Stimulated activated naive B cell treated with anti-CD40 and anti-IgM and Interleukin-4, amounts not matched to agents 10 μg/mL and 1 μg/mL and 100 μg/mL, for 72 hours (primary cell): ENCODE measurements at regions not wholly inside any gene's neighbourhood (a gene's known extent, or its start where the extent isn't known, plus 50 kb on each side); places are given as distances from the start of the nearest gene placed in this dataset.
"Not testable (repeated sequence)": the region's sequence is repeated elsewhere in the genome, so short reads cannot be mapped to it uniquely, and the experiment has no call there.

ENCODE experiments used
- ATAC-seq, 2 donors: fragments of 150-1000 bp; cut with Tn5 transposase; replicated peaks; 2 replicates each; pipeline ENCODE4 v1.10.0; 2021; ENCODE audit warnings: moderate library complexity in 1 of 2
- DNase-seq: peaks from one replicate; pipeline ENCODE4 v3.0.0; 2021
- H3K27ac Mint-ChIP-seq: one replicate; pipeline ENCODE4 v1.8.0; 2022; ENCODE audit warnings: mild to moderate bottlenecking, mixed read lengths
- H3K27me3 Mint-ChIP-seq, 2 donors: one replicate each; pipeline ENCODE4 v1.8.0; 2022; ENCODE audit warnings: mixed read lengths in 2 of 2
- H3K36me3 Mint-ChIP-seq, 2 donors: one replicate each; pipeline ENCODE4 v1.8.0; 2022; ENCODE audit warnings: mixed read lengths in 2 of 2, mild to moderate bottlenecking in 1 of 2
- H3K4me1 Mint-ChIP-seq, 2 donors: one replicate each; pipeline ENCODE4 v1.8.0; 2022; ENCODE audit warnings: mixed read lengths in 2 of 2, mild to moderate bottlenecking in 1 of 2
- H3K4me3 Mint-ChIP-seq, 2 donors: one replicate each; pipeline ENCODE4 v1.8.0; 2022; ENCODE audit warnings: mild to moderate bottlenecking in 2 of 2, mixed read lengths in 2 of 2, moderate library complexity in 1 of 2
- H3K9me3 Mint-ChIP-seq, 2 donors: one replicate each; pipeline ENCODE4 v1.8.0; 2022; ENCODE audit warnings: mixed read lengths in 2 of 2, mild to moderate bottlenecking in 1 of 2

- not testable (repeated sequence) for DNase-seq, H3K36me3 Mint-ChIP-seq
These were observed 504.2 kb upstream of the FANCL start for GRCh38 chr2:58745334-58745733.

GRCh38 chr2:58740426-58740825, 499.3 kb upstream of the FANCL start:
- no peaks in the 10 kb centered on the region for H3K36me3 Mint-ChIP-seq
- ATAC-seq (peak in 1 of 2 donors; percentile 34), DNase-seq (no peak)
- peaks cover 0 to 3% of the 10 kb centered on the region in 2 donors for H3K4me1 Mint-ChIP-seq
- no peak overlapping the region for H3K4me3 Mint-ChIP-seq
- no peak overlapping the region for H3K27ac Mint-ChIP-seq
- H3K27me3 Mint-ChIP-seq: peaks cover 0 to 8% of the 10 kb centered on the region in 2 donors
- H3K9me3 Mint-ChIP-seq: peaks cover 4 to 7% of the 10 kb centered on the region in 2 donors

More at GRCh38 chr2:58745334-58745733, 504.2 kb upstream of the FANCL start:
- not testable (repeated sequence) for H3K27ac Mint-ChIP-seq, H3K27me3 Mint-ChIP-seq, H3K4me1 Mint-ChIP-seq, ATAC-seq, H3K9me3 Mint-ChIP-seq, H3K4me3 Mint-ChIP-seq

GRCh38 chr2:58739033-58739432, 497.9 kb upstream of the FANCL start:
- Mint-ChIP-seq H3K4me3 (no peak overlapping the region), H3K27ac (no peak overlapping the region), H3K4me1 (peaks cover 0 to 3% of the 10 kb centered on the region in 2 donors), H3K9me3 (peaks cover 0 to 3% of the 10 kb centered on the region in 2 donors), H3K27me3 (peaks cover 0 to 8% of the 10 kb centered on the region in 2 donors), H3K36me3 (no peaks in the 10 kb centered on the region)
- no peak for DNase-seq
- ATAC-seq: no peak

- H3K9me3 Mint-ChIP-seq: no peaks in the 10 kb centered on the region
- H3K27ac Mint-ChIP-seq: no peak overlapping the region
- H3K27me3 Mint-ChIP-seq: peaks cover 0 to 8% of the 10 kb centered on the region in 2 donors
- DNase-seq (no peak), ATAC-seq (no peak)
- H3K36me3 Mint-ChIP-seq: no peaks in the 10 kb centered on the region
- no peak overlapping the region for H3K4me3 Mint-ChIP-seq
- H3K4me1 Mint-ChIP-seq: peaks cover 7 to 9% of the 10 kb centered on the region in 2 donors
These were observed 493.2 kb upstream of the FANCL start for GRCh38 chr2:58734365-58734764.

- Mint-ChIP-seq H3K9me3 (no peaks in the 10 kb centered on the region), H3K27ac (no peak overlapping the region), H3K4me3 (no peak overlapping the region), H3K36me3 (no peaks in the 10 kb centered on the region), H3K27me3 (peaks cover 0 to 6% of the 10 kb centered on the region in 2 donors), H3K4me1 (peaks cover 7 to 9% of the 10 kb centered on the region in 2 donors)
- no peak for DNase-seq
- ATAC-seq: no peak
These were observed 491.9 kb upstream of the FANCL start for GRCh38 chr2:58732999-58733398.

GRCh38 chr2:58731488-58731869, 490.4 kb upstream of the FANCL start:
- Mint-ChIP-seq H3K4me1 (peaks cover 7 to 9% of the 10 kb centered on the region in 2 donors), H3K36me3 (no peaks in the 10 kb centered on the region), H3K4me3 (peak overlapping the region in 1 of 2 donors; percentile 4), H3K27me3 (no peaks in the 10 kb centered on the region), H3K9me3 (no peaks in the 10 kb centered on the region), H3K27ac (no peak overlapping the region)
- no peak for DNase-seq
- ATAC-seq: peak; percentile 82 to 91

GRCh38 chr2:58730764-58731487, 489.8 kb upstream of the FANCL start:
- Mint-ChIP-seq H3K27me3 (no peaks in the 10 kb centered on the region), H3K27ac (no peak overlapping the region), H3K4me1 (peaks cover 7 to 9% of the 10 kb centered on the region in 2 donors), H3K9me3 (no peaks in the 10 kb centered on the region), H3K4me3 (no peak overlapping the region), H3K36me3 (no peaks in the 10 kb centered on the region)
- ATAC-seq (no peak), DNase-seq (no peak)

GRCh38 chr2:58727981-58728656, 487.0 kb upstream of the FANCL start:
- Mint-ChIP-seq H3K27ac (no peak overlapping the region), H3K9me3 (no peaks in the 10 kb centered on the region), H3K4me1 (peaks cover 7 to 9% of the 10 kb centered on the region in 2 donors), H3K36me3 (no peaks in the 10 kb centered on the region), H3K4me3 (no peak overlapping the region), H3K27me3 (no peaks in the 10 kb centered on the region)
- ATAC-seq: no peak
- DNase-seq: no peak

GRCh38 chr2:58721912-58722591, 480.9 kb upstream of the FANCL start:
- H3K36me3 Mint-ChIP-seq: no peaks in the 10 kb centered on the region
- H3K27ac Mint-ChIP-seq: no peak overlapping the region
- H3K4me1 Mint-ChIP-seq: no peaks in the 10 kb centered on the region
- ATAC-seq (no peak), DNase-seq (no peak)
- H3K4me3 Mint-ChIP-seq: no peak overlapping the region
- H3K27me3 Mint-ChIP-seq: no peaks in the 10 kb centered on the region
- no peaks in the 10 kb centered on the region for H3K9me3 Mint-ChIP-seq

GRCh38 chr2:58720770-58721697, 479.9 kb upstream of the FANCL start:
- ATAC-seq (no peak), DNase-seq (no peak)
- no peaks in the 10 kb centered on the region for H3K36me3 Mint-ChIP-seq
- no peaks in the 10 kb centered on the region for H3K4me1 Mint-ChIP-seq
- no peak overlapping the region for H3K27ac Mint-ChIP-seq
- no peaks in the 10 kb centered on the region for H3K9me3 Mint-ChIP-seq
- no peaks in the 10 kb centered on the region for H3K27me3 Mint-ChIP-seq
- H3K4me3 Mint-ChIP-seq: no peak overlapping the region

- DNase-seq (no peak), ATAC-seq (no peak)
- Mint-ChIP-seq H3K27ac (no peak overlapping the region), H3K4me1 (no peaks in the 10 kb centered on the region), H3K9me3 (no peaks in the 10 kb centered on the region), H3K27me3 (no peaks in the 10 kb centered on the region), H3K36me3 (no peaks in the 10 kb centered on the region), H3K4me3 (no peak overlapping the region)
These were observed 479.1 kb upstream of the FANCL start for GRCh38 chr2:58720033-58720769.

GRCh38 chr2:58715344-58715743, 474.2 kb upstream of the FANCL start:
- Mint-ChIP-seq H3K27ac (no peak overlapping the region), H3K36me3 (no peaks in the 10 kb centered on the region)

GRCh38 chr2:58714238-58714637, 473.1 kb upstream of the FANCL start:
- H3K9me3 Mint-ChIP-seq: no peaks in the 10 kb centered on the region

More at GRCh38 chr2:58715344-58715743, 474.2 kb upstream of the FANCL start:
- Mint-ChIP-seq H3K4me3 (no peak overlapping the region), H3K9me3 (no peaks in the 10 kb centered on the region), H3K27me3 (no peaks in the 10 kb centered on the region), H3K4me1 (no peaks in the 10 kb centered on the region)
- ATAC-seq (no peak), DNase-seq (no peak)

More at GRCh38 chr2:58714238-58714637, 473.1 kb upstream of the FANCL start:
- ATAC-seq (no peak), DNase-seq (no peak)
- peaks cover 2 to 3% of the 10 kb centered on the region in 2 donors for H3K4me1 Mint-ChIP-seq
- H3K36me3 Mint-ChIP-seq: no peaks in the 10 kb centered on the region
- no peak overlapping the region for H3K4me3 Mint-ChIP-seq
- no peak overlapping the region for H3K27ac Mint-ChIP-seq
- no peaks in the 10 kb centered on the region for H3K27me3 Mint-ChIP-seq
